Suprapubic skin (tissue), 4 donors: ENCODE measurements at regions not wholly inside any gene's neighbourhood (a gene's known extent, or its start where the extent isn't known, plus 50 kb on each side); places are given as distances from the start of the nearest gene placed in this dataset.

ENCODE experiments used
- CTCF ChIP-seq, 2 donors: fragments of 200-600 bp in 1 of 2; fragments of 450-650 bp in 1 of 2; sonication (generic) in 1 of 2; IDR thresholded peaks; one replicate each; pipeline ENCODE4 v1.5.1; 2016 to 2019; ENCODE audit warnings: antibody characterized with exemption in 2 of 2, mild to moderate bottlenecking in 1 of 2, moderate library complexity in 1 of 2
- EP300 ChIP-seq: sonication (generic); formaldehyde crosslinking; IDR thresholded peaks from one replicate; pipeline ENCODE4 v1.6.1; 2017; ENCODE audit warnings: antibody characterized with exemption
- POLR2A ChIP-seq, 2 donors: fragments of 450-650 bp; IDR thresholded peaks; one replicate each; pipeline ENCODE4 v1.6.1; 2017; ENCODE audit warnings: antibody characterized with exemption in 2 of 2, mild to moderate bottlenecking in 2 of 2, moderate library complexity in 2 of 2
- POLR2AphosphoS5 ChIP-seq, 3 donors: sonication (generic); formaldehyde crosslinking; IDR thresholded peaks; one replicate each; pipeline ENCODE4 v1.6.1; 2017; ENCODE audit warnings: antibody characterized with exemption in 3 of 3

DNA sequence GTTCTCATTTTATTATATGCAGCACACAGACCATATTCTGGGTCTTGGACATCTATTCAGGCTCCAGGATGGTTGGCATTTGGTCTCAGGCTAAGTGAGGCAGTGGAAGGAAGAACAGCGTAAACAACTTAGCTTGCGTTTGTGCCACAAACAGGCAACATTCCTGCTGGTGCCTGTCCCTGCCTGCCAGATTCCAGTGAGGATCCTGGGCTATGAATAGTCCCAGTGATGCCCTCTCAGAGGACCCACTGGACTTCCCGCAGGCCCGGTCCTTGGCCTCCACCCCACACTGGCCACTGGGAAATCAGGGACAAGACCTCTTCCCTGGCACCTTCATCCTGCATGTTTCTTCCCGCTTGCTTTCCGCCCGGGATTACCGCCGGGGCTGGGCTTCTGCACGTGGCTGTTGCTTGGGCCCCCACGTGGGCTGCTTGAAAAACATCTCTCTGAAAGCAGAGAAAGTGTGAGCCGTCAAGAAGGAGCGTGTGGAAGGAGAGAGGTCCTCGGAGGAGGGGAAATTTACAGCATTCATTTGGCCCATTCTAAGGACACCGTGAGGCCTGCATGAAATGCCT is 145.1 kb upstream of the WNT4 start:
- TF ChIP-seq POLR2AphosphoS5 (IDR thresholded peaks at IDR 0.05) = no peak
- TF ChIP-seq CTCF (IDR thresholded peaks at IDR 0.05) = no peak
- no peak for TF ChIP-seq POLR2A (IDR thresholded peaks at IDR 0.05)
- no peak for TF ChIP-seq EP300
